Muscle layer of duodenum (tissue), 2 donors: ENCODE measurements at regions not wholly inside any gene's neighbourhood (a gene's known extent, or its start where the extent isn't known, plus 50 kb on each side); places are given as distances from the start of the nearest gene placed in this dataset.
"Not testable (repeated sequence)": the region's sequence is repeated elsewhere in the genome, so short reads cannot be mapped to it uniquely, and the experiment has no call there.

Source experiments
- H3K27ac ChIP-seq: one replicate; pipeline ENCODE4 v1.7.0; 2013; ENCODE audit warnings: mild to moderate bottlenecking, low read length
- H3K27me3 ChIP-seq: one replicate; pipeline ENCODE4 v1.7.0; 2013; ENCODE audit warnings: low read depth, mild to moderate bottlenecking, control low read depth, low read length
- H3K36me3 ChIP-seq, 2 donors: one replicate each; pipeline ENCODE4 v1.7.0; 2013; ENCODE audit warnings: low read length in 2 of 2, control low read depth in 1 of 2, mild to moderate bottlenecking in 1 of 2; ENCODE audit not compliant: insufficient read depth in 2 of 2, control insufficient read depth in 1 of 2
- H3K4me1 ChIP-seq, 2 donors: one replicate each; pipeline ENCODE4 v1.7.0; 2013; ENCODE audit warnings: low read length in 2 of 2, mild to moderate bottlenecking in 2 of 2, control low read depth in 1 of 2, moderate library complexity in 1 of 2; ENCODE audit not compliant: insufficient read depth in 2 of 2, control insufficient read depth in 1 of 2
- H3K4me3 ChIP-seq, 2 donors: one replicate each; pipeline ENCODE4 v1.7.0; 2013; ENCODE audit warnings: low read length in 2 of 2, low read depth in 1 of 2, mild to moderate bottlenecking in 1 of 2
- H3K9me3 ChIP-seq, 2 donors: one replicate each; pipeline ENCODE4 v1.7.0; 2013; ENCODE audit warnings: low read length in 2 of 2, control low read depth in 1 of 2, mild to moderate bottlenecking in 1 of 2; ENCODE audit not compliant: control insufficient read depth in 1 of 2
- donor health status: healthy.

DNA sequence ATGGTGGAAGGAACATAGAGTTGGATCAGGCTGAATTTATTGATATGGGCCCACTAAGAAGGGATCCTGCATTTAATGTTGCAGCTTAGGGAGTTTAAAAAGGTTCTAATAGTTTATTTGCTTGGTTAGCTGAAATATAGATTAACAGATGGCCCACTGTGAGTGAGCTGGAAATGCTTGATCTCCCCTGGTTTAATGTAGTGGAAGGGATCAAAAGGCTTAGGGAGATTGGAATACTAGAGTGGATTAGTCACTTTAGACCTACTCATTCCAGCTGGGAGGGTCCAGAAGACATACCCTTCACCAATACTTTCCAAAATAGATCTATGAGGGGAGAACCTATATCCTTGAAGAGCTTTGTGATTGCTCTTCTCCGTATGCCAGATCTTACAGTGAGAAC, 130.1 kb upstream of the ZC3H12C start:
- Histone ChIP-seq H3K4me3 (no peak overlapping the region), H3K27ac (no peak overlapping the region), H3K36me3 (no peaks in the 10 kb centered on the region), H3K27me3 (no peaks in the 10 kb centered on the region), H3K9me3 (no peaks in the 10 kb centered on the region), H3K4me1 (no peaks in the 10 kb centered on the region)

GRCh38 chr11:109964487-109964886, 128.7 kb upstream of the ZC3H12C start:
- H3K4me3 ChIP-seq: no peak overlapping the region
- H3K27me3 ChIP-seq: no peaks in the 10 kb centered on the region
- H3K4me1 ChIP-seq: no peaks in the 10 kb centered on the region
- no peak overlapping the region for H3K27ac ChIP-seq
- H3K9me3 ChIP-seq: no peaks in the 10 kb centered on the region
- no peaks in the 10 kb centered on the region for H3K36me3 ChIP-seq

GRCh38 chr11:109965445-109965844, 127.7 kb upstream of the ZC3H12C start:
- not testable (repeated sequence) for H3K27me3 ChIP-seq, H3K4me3 ChIP-seq, H3K4me1 ChIP-seq, H3K27ac ChIP-seq, H3K9me3 ChIP-seq, H3K36me3 ChIP-seq

DNA sequence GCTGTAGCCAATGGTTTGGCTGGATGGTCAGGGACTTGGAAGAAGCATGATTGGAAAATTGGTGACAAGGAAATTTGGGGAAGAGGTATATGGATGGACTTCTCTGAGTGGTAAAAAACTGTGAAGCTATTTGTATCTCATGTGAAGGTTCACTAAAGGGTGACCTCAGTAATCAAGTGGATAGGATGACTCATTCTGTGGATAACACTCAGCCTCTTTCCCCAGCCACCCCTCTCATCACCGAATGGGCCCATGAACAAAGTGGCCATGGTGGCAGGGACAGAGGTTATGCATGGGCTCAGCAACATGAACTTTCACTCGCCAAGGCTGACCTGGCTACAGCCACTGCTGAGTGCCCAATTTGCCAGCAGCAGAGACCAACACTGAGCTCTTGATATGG, 127.3 kb upstream of the ZC3H12C start:
- H3K27ac ChIP-seq, H3K9me3 ChIP-seq, H3K36me3 ChIP-seq, H3K4me1 ChIP-seq, H3K4me3 ChIP-seq, H3K27me3 ChIP-seq: not testable (repeated sequence)

- not testable (repeated sequence) for H3K27ac ChIP-seq, H3K9me3 ChIP-seq, H3K4me1 ChIP-seq, H3K36me3 ChIP-seq, H3K27me3 ChIP-seq, H3K4me3 ChIP-seq
Observed at GRCh38 chr11:109967136-109967535, 126.1 kb upstream of the ZC3H12C start.

DNA sequence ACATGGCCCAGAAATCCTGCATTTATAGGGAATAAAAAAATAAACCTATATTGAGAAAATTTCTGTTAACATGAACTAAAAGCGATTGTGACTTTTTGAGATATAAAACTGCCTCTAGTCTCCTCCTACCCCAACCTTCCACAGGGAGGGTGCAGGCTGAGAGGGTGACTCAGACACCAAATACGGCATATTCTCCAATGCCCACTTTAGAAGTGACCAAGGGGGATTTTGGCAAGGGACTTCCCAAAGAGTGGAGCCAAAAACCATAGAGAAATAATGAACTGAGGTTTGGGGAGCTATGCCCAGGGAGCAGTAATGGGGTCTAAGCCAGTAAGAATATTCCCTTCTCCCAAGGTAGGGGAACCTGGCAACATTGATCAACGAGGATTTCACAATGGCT, 124.9 kb upstream of the ZC3H12C start:
- Histone ChIP-seq H3K27me3 (no peaks in the 10 kb centered on the region), H3K9me3 (no peaks in the 10 kb centered on the region), H3K36me3 (no peaks in the 10 kb centered on the region), H3K27ac (no peak overlapping the region), H3K4me1 (peaks cover 0 to 12% of the 10 kb centered on the region in 2 donors), H3K4me3 (no peak overlapping the region)

- Histone ChIP-seq H3K4me3 (no peak overlapping the region), H3K27ac (no peak overlapping the region), H3K36me3 (no peaks in the 10 kb centered on the region), H3K4me1 (peaks cover 0 to 12% of the 10 kb centered on the region in 2 donors), H3K9me3 (no peaks in the 10 kb centered on the region), H3K27me3 (no peaks in the 10 kb centered on the region)
Observed at GRCh38 chr11:109968781-109969180, 124.4 kb upstream of the ZC3H12C start.

- no peak overlapping the region for H3K4me3 ChIP-seq
- no peaks in the 10 kb centered on the region for H3K36me3 ChIP-seq
- H3K4me1 ChIP-seq: peaks cover 0 to 12% of the 10 kb centered on the region in 2 donors
- H3K27ac ChIP-seq: no peak overlapping the region
- no peaks in the 10 kb centered on the region for H3K27me3 ChIP-seq
- no peaks in the 10 kb centered on the region for H3K9me3 ChIP-seq
Observed at GRCh38 chr11:109970516-109971183, 122.5 kb upstream of the ZC3H12C start.

DNA sequence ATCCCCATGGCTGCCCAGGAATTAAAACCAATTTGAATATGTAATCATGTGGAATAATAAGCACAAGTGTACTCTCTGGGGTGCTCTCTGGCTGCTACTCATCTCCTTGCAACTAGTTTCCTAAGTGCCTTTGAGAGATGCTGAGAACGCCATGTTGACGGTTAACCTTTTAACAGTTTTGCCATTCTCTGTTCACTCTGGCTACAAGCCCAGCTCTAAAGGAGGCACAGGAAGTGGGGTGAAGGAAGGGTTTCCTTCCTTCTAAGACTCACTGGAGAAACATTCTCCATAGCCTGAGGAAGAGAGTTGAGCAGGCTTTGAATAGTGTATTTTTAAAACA, 122.0 kb upstream of the ZC3H12C start:
- H3K9me3 ChIP-seq: no peaks in the 10 kb centered on the region
- H3K4me3 ChIP-seq: no peak overlapping the region
- peaks cover 0 to 12% of the 10 kb centered on the region in 2 donors for H3K4me1 ChIP-seq
- no peak overlapping the region for H3K27ac ChIP-seq
- H3K36me3 ChIP-seq: no peaks in the 10 kb centered on the region
- H3K27me3 ChIP-seq: no peaks in the 10 kb centered on the region

GRCh38 chr11:109972181-109972715, 120.9 kb upstream of the ZC3H12C start:
- H3K36me3 ChIP-seq: no peaks in the 10 kb centered on the region
- H3K4me3 ChIP-seq: no peak overlapping the region
- H3K4me1 ChIP-seq: peaks cover 0 to 12% of the 10 kb centered on the region in 2 donors
- H3K9me3 ChIP-seq: peaks cover 0 to 2% of the 10 kb centered on the region in 2 donors
- no peak overlapping the region for H3K27ac ChIP-seq
- no peaks in the 10 kb centered on the region for H3K27me3 ChIP-seq

GRCh38 chr11:109972939-109973338, 120.3 kb upstream of the ZC3H12C start:
- Histone ChIP-seq H3K36me3 (no peaks in the 10 kb centered on the region), H3K4me1 (peaks cover 0 to 12% of the 10 kb centered on the region in 2 donors), H3K4me3 (no peak overlapping the region), H3K9me3 (peaks cover 0 to 5% of the 10 kb centered on the region in 2 donors), H3K27me3 (no peaks in the 10 kb centered on the region), H3K27ac (no peak overlapping the region)

- H3K4me1 ChIP-seq: peaks cover 0 to 12% of the 10 kb centered on the region in 2 donors
Observed at GRCh38 chr11:109973486-109973885, 119.7 kb upstream of the ZC3H12C start.

More at GRCh38 chr11:109973486-109973885, 119.7 kb upstream of the ZC3H12C start:
- Histone ChIP-seq H3K4me3 (no peak overlapping the region), H3K36me3 (no peaks in the 10 kb centered on the region), H3K27ac (no peak overlapping the region), H3K27me3 (no peaks in the 10 kb centered on the region), H3K9me3 (peaks cover 0 to 5% of the 10 kb centered on the region in 2 donors)
